Forelimb muscle (tissue), 1 donor: ENCODE measurements at regions not wholly inside any gene's neighbourhood (a gene's known extent, or its start where the extent isn't known, plus 50 kb on each side); places are given as distances from the start of the nearest gene placed in this dataset.

ENCODE experiments used
- DNase-seq: peaks from one replicate; pipeline ENCODE4 v3.0.0-alpha.2; 2013; ENCODE audit warnings: low read depth

DNA sequence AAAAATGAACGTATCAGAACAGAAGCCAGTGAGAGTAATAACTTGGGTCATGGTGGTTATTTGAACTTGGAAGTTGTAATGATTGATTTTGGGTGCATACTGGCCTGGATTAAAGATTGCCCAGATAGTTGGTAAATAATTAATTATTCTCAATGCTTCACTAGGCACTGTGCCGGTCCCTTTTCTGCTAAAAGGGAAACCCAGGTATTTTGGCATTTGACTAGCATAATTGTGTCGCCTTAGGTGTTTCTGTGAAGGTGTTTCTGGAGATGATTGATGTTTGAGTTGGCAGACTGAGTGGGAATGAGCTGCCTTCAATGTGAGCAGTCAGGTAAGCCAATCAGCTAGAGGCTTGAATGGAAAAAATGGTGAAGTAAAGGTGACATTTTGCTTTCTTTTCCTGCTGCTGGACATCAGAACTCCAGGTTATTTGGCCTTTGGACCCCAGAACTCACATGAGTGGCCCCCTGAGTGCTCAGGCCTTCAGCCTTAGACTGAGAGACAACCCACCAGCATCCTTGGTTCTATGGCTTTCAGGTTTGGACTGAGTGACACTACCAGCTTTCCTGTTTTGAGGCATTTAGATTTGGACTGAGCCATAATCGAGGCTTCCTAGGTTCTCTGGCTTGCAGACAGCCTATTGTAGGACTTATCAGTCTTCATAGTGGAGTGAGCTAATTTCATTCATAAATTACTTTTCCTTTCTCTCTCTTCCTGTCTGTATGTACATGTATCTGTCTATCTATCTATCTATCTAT is 120.7 kb upstream of the PAPPA start:
- DNase-seq, result no peak

- DNase-seq, result no peak
Observed at GRCh38 chr9:116039312-116039711, 114.3 kb upstream of the PAPPA start.

DNA sequence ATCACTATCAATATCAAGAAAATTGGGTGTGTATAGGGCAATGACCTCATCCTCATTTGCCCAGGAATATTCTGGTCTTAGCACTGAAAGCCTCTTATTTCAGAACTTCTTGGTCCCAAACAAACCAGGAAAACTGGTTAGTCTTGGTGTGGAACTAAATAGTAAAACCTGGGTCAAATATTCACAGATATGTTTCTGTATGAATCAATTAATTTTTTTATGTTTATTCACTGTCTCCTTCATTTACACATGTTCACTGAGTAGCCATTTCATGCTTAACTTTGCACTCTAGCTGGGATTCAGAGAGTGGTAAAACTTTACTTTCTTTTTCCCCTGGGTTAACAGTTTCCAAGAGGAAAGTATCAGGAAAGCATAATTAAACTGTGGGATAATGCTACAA is 113.7 kb upstream of the PAPPA start:
- no peak for DNase-seq

DNA sequence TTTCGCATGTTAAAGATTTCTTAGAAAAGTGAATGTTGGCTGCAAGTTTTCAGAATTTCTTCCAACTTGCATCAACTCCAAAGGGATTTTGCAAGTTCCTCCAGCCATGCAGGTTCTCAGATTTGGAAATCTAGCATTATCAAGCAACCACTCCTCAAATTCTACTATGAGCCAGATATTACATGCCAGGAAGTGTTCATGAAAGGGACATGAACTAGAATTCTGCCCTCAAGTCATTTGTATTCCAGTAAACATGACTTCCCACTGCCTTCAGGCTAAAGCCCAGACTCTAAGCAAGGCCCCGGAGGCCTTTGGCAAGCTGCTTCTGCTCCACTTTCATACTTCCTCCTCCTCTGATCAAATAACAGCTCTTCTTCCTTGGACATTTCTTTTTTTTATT is 111.3 kb upstream of the PAPPA start:
- no peak for DNase-seq

- no peak for DNase-seq
Observed at GRCh38 chr9:116045083-116045482, 108.5 kb upstream of the PAPPA start.

DNA sequence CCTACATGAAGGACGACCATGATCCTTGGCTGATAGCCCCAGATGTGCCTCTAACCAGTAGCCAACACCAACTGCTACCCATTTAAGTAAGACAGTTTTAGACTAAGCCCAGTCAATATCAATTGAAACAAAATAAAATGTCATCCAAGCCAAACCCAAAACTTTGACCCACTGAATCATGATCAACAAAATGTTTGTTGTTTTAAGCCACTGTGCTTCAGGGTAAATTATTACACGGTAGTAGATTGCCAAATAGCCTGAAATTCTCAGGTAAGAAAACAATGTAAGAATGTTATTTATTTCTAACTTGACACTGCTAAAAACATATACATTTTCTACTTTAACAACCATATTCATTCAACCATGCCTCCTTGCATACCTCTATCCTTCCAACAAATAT is 105.5 kb upstream of the PAPPA start:
- DNase-seq, result no peak

DNA sequence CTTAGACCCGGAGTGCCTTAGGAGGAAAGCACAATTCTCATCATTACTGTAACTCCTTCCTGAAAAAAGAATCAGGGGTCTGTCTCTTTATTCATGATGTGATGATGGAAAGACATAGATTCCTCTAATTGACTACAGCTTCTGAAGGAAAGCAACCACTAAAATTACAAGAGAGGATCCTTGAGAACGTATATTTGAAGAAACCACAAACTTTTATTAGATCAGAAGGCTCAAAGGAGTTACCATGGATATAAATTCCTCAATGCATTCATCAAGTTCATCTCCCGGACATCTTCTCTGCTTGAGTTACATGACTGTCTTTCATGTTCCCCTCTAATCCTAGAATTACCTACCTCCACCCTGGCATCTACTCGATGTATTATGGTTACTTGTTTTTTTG is 104.1 kb upstream of the PAPPA start:
- DNase-seq, result no peak

GRCh38 chr9:116051528-116051927 is 102.1 kb upstream of the PAPPA start:
- no peak for DNase-seq

GRCh38 chr9:116055536-116055935 is 98.1 kb upstream of the PAPPA start:
- no peak for DNase-seq

GRCh38 chr9:116057371-116057770 is 96.2 kb upstream of the PAPPA start:
- DNase-seq, result no peak

DNA sequence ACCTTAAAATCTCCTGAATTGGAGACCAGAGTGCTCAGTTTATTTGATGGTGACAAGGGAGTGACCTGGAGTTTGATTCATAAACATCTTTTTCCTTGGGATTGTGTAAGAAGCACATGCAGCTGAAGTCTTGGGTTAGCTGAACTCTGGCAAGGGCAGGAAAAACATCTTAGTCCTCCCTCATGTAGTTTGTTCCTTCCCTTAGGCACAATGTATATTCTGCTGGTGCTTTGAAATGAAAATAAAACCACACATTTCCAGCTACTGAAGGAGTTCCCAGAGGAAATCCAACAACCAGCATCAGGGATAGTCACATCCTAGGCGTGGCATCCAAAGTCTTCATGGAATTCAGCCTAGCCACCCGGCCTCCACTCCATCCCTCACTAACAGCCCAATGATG is 95.2 kb upstream of the PAPPA start:
- no peak for DNase-seq

- DNase-seq, result no peak
Observed at GRCh38 chr9:116059466-116059865, 94.1 kb upstream of the PAPPA start.

DNA sequence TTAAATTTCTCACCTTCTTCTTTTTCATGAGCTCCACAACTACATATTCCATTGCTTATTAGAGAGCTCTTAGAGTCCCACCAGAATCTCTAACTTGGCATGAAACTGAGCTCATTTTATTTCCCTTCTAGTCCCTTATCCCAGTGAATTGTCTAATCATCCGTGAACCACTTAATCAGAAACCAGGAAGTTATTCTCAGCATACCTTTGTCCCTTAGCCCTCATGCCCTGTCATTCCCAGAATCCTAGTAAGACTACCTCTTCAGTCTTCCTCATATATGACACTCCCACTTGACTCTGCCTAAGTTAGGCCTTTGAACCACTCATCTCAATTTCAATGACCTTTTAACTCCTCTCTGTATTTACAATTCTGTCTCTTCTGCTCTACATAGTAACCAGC is 93.0 kb upstream of the PAPPA start:
- no peak for DNase-seq

GRCh38 chr9:116061546-116062205 is 91.9 kb upstream of the PAPPA start:
- no peak for DNase-seq

DNA sequence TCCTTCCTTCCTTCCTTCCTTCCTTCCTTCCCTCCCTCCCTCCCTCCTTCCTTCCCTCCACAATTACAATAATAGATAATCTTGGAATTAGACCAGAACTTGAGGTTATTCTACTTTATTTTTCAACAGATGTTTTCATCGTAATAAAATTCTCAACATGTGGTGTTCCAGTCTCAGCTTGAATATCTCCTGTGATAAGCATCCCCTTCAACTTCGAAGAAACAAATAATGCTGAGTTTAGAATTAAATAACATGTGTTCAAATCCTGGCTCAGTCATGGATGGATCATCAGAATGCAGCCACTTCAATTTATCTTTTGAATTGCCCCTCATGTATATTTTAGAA is 91.4 kb upstream of the PAPPA start:
- no peak for DNase-seq

- no peak for DNase-seq
Observed at GRCh38 chr9:116064970-116065369, 88.6 kb upstream of the PAPPA start.

- DNase-seq, result no peak
Observed at GRCh38 chr9:116066221-116066620, 87.4 kb upstream of the PAPPA start.

DNA sequence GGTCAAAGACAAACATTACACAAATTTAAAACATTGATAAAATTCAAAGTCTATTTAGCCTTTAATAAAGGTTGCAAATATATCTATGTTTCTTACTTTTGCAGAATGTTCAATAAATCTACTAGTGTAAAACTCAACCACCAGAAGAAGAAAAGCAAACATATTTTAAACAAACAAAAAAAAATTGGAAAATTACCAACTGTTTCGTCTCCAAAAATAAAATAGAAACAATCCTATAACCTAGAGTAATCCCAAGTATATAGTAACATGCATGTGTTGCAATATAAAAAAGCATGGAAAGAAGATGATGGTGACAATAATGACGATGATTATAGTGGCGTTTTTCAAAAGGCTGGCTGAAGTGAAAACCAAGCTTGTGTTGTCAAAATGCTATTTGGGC is 86.0 kb upstream of the PAPPA start:
- no peak for DNase-seq

DNA sequence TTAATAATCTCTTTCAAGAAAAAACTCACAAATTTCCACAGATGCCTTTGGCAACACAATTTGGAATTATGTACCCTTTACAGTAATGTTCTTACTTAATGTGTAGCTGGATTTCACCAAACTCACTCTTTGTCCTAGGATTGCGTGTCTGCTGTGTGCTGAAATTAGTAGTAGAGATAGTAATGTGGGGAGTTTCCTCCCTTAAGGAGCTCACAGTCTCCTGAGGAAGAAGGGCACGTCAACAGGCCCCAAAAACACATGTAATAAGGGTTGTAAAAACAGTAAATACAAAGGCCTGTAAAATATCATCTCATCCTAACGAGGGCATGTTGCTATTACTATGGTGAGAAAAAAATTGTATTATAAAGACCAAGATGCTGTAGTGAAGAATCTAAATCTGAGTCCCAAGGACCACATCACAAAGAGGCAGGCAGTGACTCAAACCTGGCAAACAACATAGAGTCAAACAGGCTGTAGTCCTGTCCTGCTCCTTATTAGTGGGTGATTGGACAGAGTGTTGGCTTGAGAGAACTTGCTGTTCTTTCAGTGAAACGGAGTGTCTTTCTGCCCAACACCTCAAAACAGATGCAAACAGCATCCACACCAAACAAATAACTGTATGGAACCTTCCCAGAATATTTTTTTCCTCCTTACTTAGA is 83.2 kb upstream of the PAPPA start:
- DNase-seq, result no peak

DNA sequence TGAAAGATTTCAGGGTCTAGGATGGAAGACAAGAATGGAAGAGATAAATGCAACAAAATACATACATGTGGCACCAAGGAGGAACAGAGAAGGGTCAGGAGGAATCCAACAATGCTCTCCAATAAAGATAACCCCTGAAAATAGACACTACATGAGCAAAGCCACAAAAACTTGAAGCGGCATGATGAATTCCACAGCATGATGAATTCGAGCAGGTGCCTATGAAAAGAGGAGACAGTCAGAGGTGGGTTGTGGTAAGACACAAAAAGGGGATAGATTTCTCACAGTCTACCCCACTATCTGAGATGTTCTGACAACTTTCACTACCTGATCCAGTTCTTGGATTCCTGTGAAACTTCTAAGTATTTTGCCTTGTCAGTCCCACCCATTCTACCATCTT is 81.5 kb upstream of the PAPPA start:
- no peak for DNase-seq

GRCh38 chr9:116073826-116074225 is 79.8 kb upstream of the PAPPA start:
- DNase-seq, result no peak

DNA sequence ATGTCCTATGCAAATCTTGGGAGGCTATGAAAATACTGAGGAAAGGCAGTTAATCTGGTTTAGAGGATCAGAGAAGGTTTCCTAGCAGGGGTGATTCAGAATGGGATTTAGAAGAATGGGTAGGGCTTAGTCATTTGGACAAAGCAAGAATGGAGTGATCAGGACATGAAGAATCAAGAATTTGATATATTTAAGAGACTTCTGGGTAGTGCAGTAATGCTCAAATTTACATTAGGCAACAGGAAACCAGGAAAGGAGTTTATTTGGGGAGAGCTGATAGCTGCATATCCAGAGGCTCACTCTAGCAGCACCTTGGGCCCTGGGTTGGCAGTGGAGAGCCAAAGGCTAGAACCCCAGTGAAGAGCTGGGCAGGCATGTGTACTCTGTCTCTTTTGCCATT is 78.9 kb upstream of the PAPPA start:
- no peak for DNase-seq

DNA sequence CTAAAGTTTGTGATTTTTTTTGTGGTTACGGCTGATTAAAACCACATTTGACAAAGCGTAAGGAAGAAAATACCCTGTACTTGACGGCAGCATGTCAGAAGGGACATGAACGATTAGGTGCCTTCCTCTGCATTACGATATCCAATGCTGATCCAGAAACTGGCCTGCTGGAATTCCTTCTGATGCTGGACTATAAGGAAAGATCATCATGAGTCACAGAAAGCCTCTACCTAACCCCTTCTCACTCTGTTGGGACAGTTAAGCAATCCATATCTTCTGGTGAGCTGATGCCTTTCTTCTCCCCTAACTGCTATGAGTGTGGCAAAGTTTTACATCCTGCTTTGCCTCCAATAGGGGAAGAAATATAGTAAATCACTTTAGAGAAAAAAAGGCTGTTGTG is 78.4 kb upstream of the PAPPA start:
- DNase-seq, result no peak
